GM21529 (cell line): ENCODE measurements at regions not wholly inside any gene's neighbourhood (a gene's known extent, or its start where the extent isn't known, plus 50 kb on each side); places are given as distances from the start of the nearest gene placed in this dataset.
"Not testable (repeated sequence)": the region's sequence is repeated elsewhere in the genome, so short reads cannot be mapped to it uniquely, and the experiment has no call there.

Source experiments
- ATAC-seq: cut with Tn5 transposase; IDR thresholded peaks from one replicate; pipeline ENCODE4 v1.9.1; 2021; ENCODE audit not compliant: unreplicated experiment

GRCh38 chr2:190742431-190742830 lies 93.5 kb downstream of the NAB1 start:
- no peak for ATAC-seq

GRCh38 chr2:190744041-190744440 lies 95.2 kb downstream of the NAB1 start:
- ATAC-seq = no peak

GRCh38 chr2:190746971-190747761 lies 98.3 kb downstream of the NAB1 start:
- ATAC-seq = no peak

GRCh38 chr2:190748966-190749365 lies 100.1 kb downstream of the NAB1 start:
- no peak for ATAC-seq

- no peak for ATAC-seq
These were observed 107.0 kb downstream of the NAB1 start for GRCh38 chr2:190755772-190756415.

- no peak for ATAC-seq
These were observed 110.9 kb downstream of the NAB1 start for GRCh38 chr2:190759749-190760213.

GRCh38 chr2:190760353-190761150 lies 111.7 kb downstream of the NAB1 start:
- not testable (repeated sequence) for ATAC-seq

- not testable (repeated sequence) for ATAC-seq
These were observed 112.3 kb downstream of the NAB1 start for GRCh38 chr2:190761216-190761615.

- ATAC-seq = no peak
These were observed 113.7 kb downstream of the NAB1 start for GRCh38 chr2:190762566-190762965.

- ATAC-seq = no peak
These were observed 114.2 kb downstream of the NAB1 start for GRCh38 chr2:190763100-190763499.

- ATAC-seq = peak; percentile 46
These were observed 115.1 kb downstream of the NAB1 start for GRCh38 chr2:190763901-190764514.

- ATAC-seq = no peak
These were observed 115.0 kb upstream of the GLS start for GRCh38 chr2:190765386-190766173.

- ATAC-seq = no peak
These were observed 114.4 kb upstream of the GLS start for GRCh38 chr2:190766174-190766572.

- no peak for ATAC-seq
These were observed 114.0 kb upstream of the GLS start for GRCh38 chr2:190766595-190766994.

GRCh38 chr2:190767821-190768220 lies 112.8 kb upstream of the GLS start:
- ATAC-seq = peak; percentile 45

- ATAC-seq = no peak
These were observed 111.4 kb upstream of the GLS start for GRCh38 chr2:190769258-190769657.

- no peak for ATAC-seq
These were observed 108.9 kb upstream of the GLS start for GRCh38 chr2:190771726-190772125.

GRCh38 chr2:190780594-190780993 lies 100.0 kb upstream of the GLS start:
- ATAC-seq = no peak

GRCh38 chr2:190781604-190782198 lies 98.9 kb upstream of the GLS start:
- no peak for ATAC-seq

GRCh38 chr2:190782264-190782663 lies 98.4 kb upstream of the GLS start:
- ATAC-seq = no peak
